Glutamatergic neuron (in vitro differentiated cells): ENCODE measurements at regions not wholly inside any gene's neighbourhood (a gene's known extent, or its start where the extent isn't known, plus 50 kb on each side); places are given as distances from the start of the nearest gene placed in this dataset.

ENCODE experiments used
- DNase-seq: peaks from one replicate; pipeline ENCODE4 v3.0.0; 2022
- H3K27ac Mint-ChIP-seq: one replicate; pipeline ENCODE4 v1.8.0; 2020; ENCODE audit warnings: mild to moderate bottlenecking, mixed read lengths, inconsistent platforms; ENCODE audit not compliant: unreplicated experiment
- H3K27me3 Mint-ChIP-seq: one replicate; pipeline ENCODE4 v1.8.0; 2020; ENCODE audit warnings: mild to moderate bottlenecking, moderate library complexity, mixed read lengths, inconsistent platforms; ENCODE audit not compliant: unreplicated experiment
- H3K36me3 Mint-ChIP-seq: one replicate; pipeline ENCODE4 v1.8.0; 2020; ENCODE audit warnings: mild to moderate bottlenecking, mixed read lengths, inconsistent platforms; ENCODE audit not compliant: unreplicated experiment
- H3K4me1 Mint-ChIP-seq: one replicate; pipeline ENCODE4 v1.8.0; 2020; ENCODE audit warnings: mild to moderate bottlenecking, low read depth, mixed read lengths, inconsistent platforms; ENCODE audit not compliant: unreplicated experiment
- H3K4me3 Mint-ChIP-seq: one replicate; pipeline ENCODE4 v1.8.0; 2020; ENCODE audit warnings: mild to moderate bottlenecking, mixed read lengths, inconsistent platforms; ENCODE audit not compliant: unreplicated experiment
- H3K9me3 Mint-ChIP-seq: one replicate; pipeline ENCODE4 v1.8.0; 2020; ENCODE audit warnings: mild to moderate bottlenecking, moderate library complexity, mixed read lengths, inconsistent platforms; ENCODE audit not compliant: unreplicated experiment
- TF ChIP-seq, protein P1 (sequence below): fragments of 200-600 bp; sonication (generic); IDR thresholded peaks from one replicate; pipeline ENCODE4 v1.5.0; 2021; ENCODE audit not compliant: partially characterized antibody, unreplicated experiment

DNA sequence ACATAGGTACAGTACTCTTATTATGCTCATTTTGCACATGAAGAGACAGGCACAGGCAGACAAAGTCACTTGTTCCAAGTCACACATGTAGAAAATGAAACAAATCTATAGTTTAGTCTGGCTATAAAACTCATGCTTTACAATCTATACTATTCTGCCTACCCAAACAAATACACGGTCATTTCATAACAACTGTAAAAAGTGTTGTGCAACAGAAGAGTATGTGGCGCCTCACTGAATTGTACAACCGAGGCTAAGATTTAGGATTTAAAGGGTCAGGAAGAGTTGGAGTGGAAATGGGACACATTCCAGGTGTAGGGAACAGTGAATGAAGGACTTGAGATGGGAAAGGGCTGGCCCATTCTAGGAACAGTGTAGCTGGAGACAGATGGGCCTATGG is 82.9 kb upstream of the TRIO start:
- TF ChIP-seq, protein P1, sequence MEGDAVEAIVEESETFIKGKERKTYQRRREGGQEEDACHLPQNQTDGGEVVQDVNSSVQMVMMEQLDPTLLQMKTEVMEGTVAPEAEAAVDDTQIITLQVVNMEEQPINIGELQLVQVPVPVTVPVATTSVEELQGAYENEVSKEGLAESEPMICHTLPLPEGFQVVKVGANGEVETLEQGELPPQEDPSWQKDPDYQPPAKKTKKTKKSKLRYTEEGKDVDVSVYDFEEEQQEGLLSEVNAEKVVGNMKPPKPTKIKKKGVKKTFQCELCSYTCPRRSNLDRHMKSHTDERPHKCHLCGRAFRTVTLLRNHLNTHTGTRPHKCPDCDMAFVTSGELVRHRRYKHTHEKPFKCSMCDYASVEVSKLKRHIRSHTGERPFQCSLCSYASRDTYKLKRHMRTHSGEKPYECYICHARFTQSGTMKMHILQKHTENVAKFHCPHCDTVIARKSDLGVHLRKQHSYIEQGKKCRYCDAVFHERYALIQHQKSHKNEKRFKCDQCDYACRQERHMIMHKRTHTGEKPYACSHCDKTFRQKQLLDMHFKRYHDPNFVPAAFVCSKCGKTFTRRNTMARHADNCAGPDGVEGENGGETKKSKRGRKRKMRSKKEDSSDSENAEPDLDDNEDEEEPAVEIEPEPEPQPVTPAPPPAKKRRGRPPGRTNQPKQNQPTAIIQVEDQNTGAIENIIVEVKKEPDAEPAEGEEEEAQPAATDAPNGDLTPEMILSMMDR, result no peak
- Mint-ChIP-seq H3K27ac (no peak overlapping the region), H3K4me1 (no peaks in the 10 kb centered on the region), H3K4me3 (no peak overlapping the region), H3K9me3 (no peaks in the 10 kb centered on the region), H3K36me3 (peaks cover 8% of the 10 kb centered on the region), H3K27me3 (no peaks in the 10 kb centered on the region)
- DNase-seq, result no peak

DNA sequence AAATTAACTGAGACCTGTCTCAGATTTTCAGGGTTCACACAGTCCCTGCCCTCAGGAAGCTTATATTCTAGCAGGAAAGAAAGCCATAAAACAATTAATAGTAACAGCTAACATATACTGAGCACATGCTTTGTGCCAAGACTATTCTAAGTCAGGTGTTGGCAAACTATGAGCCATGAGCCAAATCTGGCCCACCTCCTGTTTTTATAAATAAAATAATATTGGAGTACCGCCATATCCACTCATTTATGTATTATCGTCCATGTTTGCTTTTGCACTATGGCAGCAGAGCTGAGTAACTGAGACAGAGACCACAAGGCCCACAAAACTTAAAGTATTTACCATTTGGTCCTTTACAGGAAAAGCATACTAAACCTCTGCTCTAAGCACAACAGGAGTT is 83.3 kb upstream of the TRIO start:
- no peaks in the 10 kb centered on the region for H3K4me1 Mint-ChIP-seq
- no peaks in the 10 kb centered on the region for H3K27me3 Mint-ChIP-seq
- no peaks in the 10 kb centered on the region for H3K9me3 Mint-ChIP-seq
- H3K36me3 Mint-ChIP-seq, result peaks cover 8% of the 10 kb centered on the region
- no peak overlapping the region for H3K4me3 Mint-ChIP-seq
- DNase-seq, result no peak
- H3K27ac Mint-ChIP-seq, result no peak overlapping the region
- TF ChIP-seq, protein P1, result no peak

DNA sequence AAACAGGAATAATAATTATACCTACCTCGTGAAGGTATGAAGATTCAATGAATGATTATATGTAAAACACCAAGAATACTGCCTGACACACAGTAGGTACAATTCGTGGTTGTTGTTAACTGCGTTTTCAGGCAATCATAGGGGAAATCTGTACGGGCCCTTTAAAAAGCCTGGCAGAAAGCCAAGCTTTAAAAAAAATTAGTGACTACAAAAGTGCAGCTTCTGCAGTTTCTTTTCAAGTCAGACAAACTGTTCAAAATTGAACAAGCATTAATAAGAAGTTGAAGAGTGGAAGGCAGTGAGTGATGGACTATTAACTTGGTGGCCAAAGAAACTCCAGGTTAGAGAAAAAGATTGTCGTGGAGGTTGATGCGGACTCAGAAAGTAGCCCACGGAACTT is 85.9 kb upstream of the TRIO start:
- no peak for DNase-seq
- Mint-ChIP-seq H3K4me1 (no peaks in the 10 kb centered on the region), H3K4me3 (no peak overlapping the region), H3K27ac (no peak overlapping the region), H3K27me3 (no peaks in the 10 kb centered on the region), H3K36me3 (peaks cover 8% of the 10 kb centered on the region), H3K9me3 (no peaks in the 10 kb centered on the region)
- TF ChIP-seq, protein P1, result no peak

DNA sequence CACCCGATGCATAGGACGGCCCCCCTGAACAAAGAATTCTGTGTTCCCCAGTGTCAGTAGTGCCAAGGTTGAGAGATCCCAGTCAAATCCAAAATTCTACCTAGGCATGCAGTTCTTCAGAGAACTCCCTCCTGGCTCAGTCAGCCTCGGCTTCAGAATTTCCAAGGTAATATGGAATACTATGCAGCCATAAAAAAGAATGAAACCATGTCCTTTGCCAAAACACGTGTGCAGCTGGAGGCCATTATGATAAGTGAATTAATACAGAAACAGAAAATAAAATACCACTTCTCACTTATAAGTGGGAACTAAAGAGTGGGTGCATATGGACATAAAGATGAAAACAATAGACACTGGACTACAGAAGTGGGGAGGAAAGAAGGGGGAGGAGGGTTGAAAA is 87.1 kb upstream of the TRIO start:
- Mint-ChIP-seq H3K27me3 (no peaks in the 10 kb centered on the region), H3K27ac (no peak overlapping the region), H3K4me1 (no peaks in the 10 kb centered on the region), H3K36me3 (peaks cover 8% of the 10 kb centered on the region), H3K9me3 (no peaks in the 10 kb centered on the region), H3K4me3 (no peak overlapping the region)
- TF ChIP-seq, protein P1, result no peak
- no peak for DNase-seq

DNA sequence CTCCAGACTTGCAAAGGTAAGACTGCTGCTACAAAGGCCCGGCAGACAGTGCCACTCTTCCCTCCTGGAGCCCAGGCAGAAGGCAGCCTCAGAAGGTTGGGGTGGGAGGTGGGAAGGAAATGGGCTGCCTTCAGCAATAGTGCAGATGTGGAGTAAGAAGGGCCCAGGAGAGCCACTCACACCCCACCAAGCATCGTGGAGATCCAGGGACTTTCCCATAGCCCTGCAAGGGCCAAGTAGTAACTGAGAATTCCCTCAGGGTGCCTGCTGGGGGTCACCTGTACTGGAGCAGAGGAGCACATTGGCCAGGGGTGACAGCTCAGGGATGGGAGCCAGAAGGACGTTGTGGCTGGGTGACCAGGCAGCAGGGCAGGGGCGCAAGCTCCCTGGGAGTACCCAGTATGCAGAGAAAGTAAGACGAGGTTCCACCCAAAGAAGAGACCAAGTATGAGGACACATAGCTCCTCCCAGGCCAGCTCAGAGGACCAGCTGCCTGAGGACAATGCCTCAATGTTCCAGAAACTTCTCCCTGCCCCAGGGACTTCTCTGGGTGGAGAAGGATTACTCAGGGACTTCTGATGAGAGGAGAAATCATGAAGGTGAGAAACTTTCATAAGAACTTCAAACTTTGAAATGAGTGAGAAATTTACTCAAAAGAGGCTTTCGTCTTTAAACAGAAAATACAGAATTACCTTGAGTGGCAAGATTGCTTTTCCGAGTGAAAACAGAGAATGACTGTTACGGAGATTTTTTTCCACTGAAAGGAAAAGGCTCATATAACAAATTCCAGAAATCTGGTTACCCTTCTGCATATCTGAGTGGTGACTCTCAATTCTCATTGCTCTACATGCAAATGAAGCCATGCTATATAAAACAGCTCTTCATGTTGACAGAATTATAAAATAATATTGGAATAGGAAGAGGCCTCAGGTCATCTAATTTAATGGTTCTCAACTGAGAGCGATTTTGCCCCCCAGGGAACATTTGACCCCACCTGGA is 87.9 kb upstream of the TRIO start:
- no peak for DNase-seq
- TF ChIP-seq, protein P1, result no peak
- Mint-ChIP-seq H3K9me3 (no peaks in the 10 kb centered on the region), H3K4me3 (no peak overlapping the region), H3K36me3 (peaks cover 2% of the 10 kb centered on the region), H3K4me1 (no peaks in the 10 kb centered on the region), H3K27ac (no peak overlapping the region), H3K27me3 (no peaks in the 10 kb centered on the region)
